MM.1S (cell line): ENCODE measurements at regions not wholly inside any gene's neighbourhood (a gene's known extent, or its start where the extent isn't known, plus 50 kb on each side); places are given as distances from the start of the nearest gene placed in this dataset.

Experiments used
- EZH2 ChIP-seq: fragments of 300-600 bp; sonication (generic); optimal IDR thresholded peaks from 2 replicates; pipeline ENCODE3; 2017; ENCODE audit warnings: low read depth, mild to moderate bottlenecking, antibody characterized with exemption, low read length, mixed read lengths
- EZH2phosphoT487 ChIP-seq: fragments of 300-600 bp; sonication (generic); IDR thresholded peaks from 2 replicates; pipeline ENCODE4 v1.6.1; 2018; ENCODE audit warnings: antibody characterized with exemption, low read length
- TF ChIP-seq, protein P1 (sequence below): fragments of 300-600 bp; sonication (generic); IDR thresholded peaks from 2 replicates; pipeline ENCODE4 v1.5.1; 2016; ENCODE audit warnings: antibody characterized with exemption, low read length, mixed read lengths

DNA sequence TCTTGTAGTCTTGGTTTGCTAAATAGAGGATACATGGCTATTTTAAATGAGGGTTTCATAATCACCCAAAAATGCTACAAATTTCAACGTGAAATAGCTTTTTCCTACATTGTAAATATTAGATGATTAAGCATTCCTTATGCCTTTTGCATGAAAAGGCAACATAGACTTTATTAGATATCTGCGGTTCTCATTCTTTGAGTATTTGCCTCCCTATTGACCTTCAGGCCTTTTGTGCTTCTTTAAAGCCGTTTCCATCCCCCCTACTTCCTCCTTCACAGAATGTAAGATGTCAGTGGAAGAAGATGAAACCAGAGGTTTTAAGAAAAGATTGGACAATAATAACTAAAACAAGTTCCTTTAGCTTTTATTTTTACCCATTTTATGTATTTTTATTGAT is 144.1 kb downstream of the UBE2E3 start:
- TF ChIP-seq, protein P1, sequence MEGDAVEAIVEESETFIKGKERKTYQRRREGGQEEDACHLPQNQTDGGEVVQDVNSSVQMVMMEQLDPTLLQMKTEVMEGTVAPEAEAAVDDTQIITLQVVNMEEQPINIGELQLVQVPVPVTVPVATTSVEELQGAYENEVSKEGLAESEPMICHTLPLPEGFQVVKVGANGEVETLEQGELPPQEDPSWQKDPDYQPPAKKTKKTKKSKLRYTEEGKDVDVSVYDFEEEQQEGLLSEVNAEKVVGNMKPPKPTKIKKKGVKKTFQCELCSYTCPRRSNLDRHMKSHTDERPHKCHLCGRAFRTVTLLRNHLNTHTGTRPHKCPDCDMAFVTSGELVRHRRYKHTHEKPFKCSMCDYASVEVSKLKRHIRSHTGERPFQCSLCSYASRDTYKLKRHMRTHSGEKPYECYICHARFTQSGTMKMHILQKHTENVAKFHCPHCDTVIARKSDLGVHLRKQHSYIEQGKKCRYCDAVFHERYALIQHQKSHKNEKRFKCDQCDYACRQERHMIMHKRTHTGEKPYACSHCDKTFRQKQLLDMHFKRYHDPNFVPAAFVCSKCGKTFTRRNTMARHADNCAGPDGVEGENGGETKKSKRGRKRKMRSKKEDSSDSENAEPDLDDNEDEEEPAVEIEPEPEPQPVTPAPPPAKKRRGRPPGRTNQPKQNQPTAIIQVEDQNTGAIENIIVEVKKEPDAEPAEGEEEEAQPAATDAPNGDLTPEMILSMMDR: no peak
- no peak for TF ChIP-seq EZH2phosphoT487
- TF ChIP-seq EZH2: no peak
